GM04504 (cell line): ENCODE measurements at regions not wholly inside any gene's neighbourhood (a gene's known extent, or its start where the extent isn't known, plus 50 kb on each side); places are given as distances from the start of the nearest gene placed in this dataset.

Experiments used
- DNase-seq: peaks from one replicate; pipeline ENCODE4 v3.0.0-alpha.2; 2012; ENCODE audit warnings: low read depth

- no peak for DNase-seq
These were observed 129.3 kb upstream of the SERP2 start for GRCh38 chr13:44244288-44244687.

GRCh38 chr13:44249431-44249836 lies 124.2 kb upstream of the SERP2 start:
- DNase-seq = peak; percentile 54

- DNase-seq = no peak
These were observed 120.7 kb upstream of the SERP2 start for GRCh38 chr13:44252938-44253337.

- no peak for DNase-seq
These were observed 117.8 kb upstream of the SERP2 start for GRCh38 chr13:44255771-44256364.

DNA sequence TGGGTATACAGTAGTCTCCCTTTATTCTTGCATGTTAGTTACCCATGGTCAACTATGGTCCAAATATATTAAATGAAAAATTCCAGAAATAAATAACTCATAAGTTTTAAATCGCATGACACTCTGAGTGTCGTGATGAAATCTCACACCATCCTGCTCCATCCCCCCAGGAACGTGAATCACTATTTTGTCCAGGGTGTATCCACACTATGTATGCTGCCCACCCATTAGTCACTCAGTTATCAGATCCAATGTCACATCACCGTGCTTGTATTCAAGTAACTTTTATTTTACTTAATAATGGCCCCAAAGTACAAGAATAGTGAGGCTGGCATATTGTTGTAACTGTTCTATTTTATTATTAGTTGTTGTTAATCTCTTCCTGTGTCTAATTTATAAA lies 115.8 kb upstream of the SERP2 start:
- DNase-seq = no peak

- no peak for DNase-seq
These were observed 114.3 kb upstream of the SERP2 start for GRCh38 chr13:44259045-44260027.

DNA sequence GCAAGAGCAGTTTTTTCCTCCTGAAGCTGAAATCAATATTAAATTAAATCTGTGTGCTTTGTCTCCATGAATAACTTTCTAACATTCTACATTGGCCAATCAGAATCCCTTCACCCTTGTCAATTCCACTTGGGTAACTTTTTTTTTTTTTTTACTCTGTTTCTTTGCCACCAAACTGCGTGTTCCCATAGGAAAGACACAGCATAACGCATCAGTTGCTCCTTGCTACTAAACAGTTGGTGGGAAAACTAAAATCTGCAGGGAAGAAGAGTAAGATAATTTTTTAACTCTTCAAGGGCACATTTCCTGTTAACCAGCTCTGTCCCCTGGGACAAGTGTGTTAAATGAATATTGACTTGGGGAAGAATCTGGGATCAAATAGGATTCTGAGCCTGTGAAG lies 113.3 kb upstream of the SERP2 start:
- DNase-seq = no peak

GRCh38 chr13:44263751-44264620 lies 109.6 kb upstream of the SERP2 start:
- DNase-seq = no peak

DNA sequence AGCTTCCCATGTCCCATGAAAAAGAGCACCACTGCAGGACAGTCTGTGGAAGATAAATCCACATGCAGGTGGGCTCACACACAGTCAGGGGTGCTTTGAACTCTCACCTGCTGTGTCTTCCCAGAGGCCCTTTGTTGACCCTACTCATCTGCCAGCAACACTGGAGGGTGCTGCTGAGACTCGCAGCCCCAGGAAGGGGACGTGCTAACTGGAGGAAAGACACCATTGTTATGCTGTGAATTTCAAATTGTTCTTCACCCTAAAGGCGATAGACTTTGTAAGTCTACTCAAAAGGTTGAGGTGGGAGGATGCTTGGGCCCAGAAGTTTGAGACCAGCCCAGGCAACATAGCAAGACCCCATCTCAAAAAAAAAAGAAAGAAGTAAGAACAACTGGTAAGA lies 107.3 kb upstream of the SERP2 start:
- DNase-seq = no peak

- no peak for DNase-seq
These were observed 106.9 kb upstream of the SERP2 start for GRCh38 chr13:44266772-44267171.

DNA sequence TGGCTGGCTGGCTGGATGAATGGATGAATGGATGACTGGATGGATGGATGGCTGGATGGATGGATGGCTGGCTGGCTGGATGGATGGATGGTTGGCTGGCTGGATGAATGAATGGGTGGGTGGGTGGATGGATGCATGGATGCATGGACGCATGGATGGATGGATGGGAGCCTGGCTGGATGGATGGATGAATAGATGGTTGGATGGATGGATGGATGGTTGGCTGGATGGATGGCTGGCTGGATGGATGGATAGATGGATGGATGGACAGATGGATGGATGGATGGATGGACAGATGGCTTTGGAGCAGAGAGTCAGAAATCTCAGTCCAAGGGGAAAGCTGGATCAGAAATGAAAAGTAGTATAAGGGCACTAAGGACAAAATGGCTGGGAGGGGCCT lies 106.4 kb upstream of the SERP2 start:
- no peak for DNase-seq

GRCh38 chr13:44267980-44268379 lies 105.6 kb upstream of the SERP2 start:
- no peak for DNase-seq

DNA sequence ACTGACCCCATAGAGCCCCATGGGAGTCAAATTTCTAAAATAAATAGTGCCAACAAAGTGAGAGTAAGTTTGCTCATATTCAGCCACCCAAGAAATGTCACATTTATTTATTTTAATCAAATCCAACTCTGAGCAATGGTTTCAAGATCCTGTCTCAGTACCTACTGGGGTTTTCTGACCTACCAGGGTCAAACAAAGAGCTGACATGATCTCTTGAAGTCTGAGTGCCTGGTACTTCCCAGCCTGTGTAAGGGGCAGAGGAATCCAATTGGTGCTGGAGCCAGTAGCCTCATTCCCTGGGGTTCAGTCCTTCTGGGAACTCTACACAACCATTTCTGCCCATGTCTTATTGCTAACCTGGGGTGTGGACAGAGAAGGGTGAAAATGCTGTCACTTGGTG lies 104.6 kb upstream of the SERP2 start:
- DNase-seq = no peak

GRCh38 chr13:44270150-44270549 lies 103.5 kb upstream of the SERP2 start:
- no peak for DNase-seq

- DNase-seq = no peak
These were observed 102.6 kb upstream of the SERP2 start for GRCh38 chr13:44271031-44271455.

- no peak for DNase-seq
These were observed 102.2 kb upstream of the SERP2 start for GRCh38 chr13:44271473-44271872.

DNA sequence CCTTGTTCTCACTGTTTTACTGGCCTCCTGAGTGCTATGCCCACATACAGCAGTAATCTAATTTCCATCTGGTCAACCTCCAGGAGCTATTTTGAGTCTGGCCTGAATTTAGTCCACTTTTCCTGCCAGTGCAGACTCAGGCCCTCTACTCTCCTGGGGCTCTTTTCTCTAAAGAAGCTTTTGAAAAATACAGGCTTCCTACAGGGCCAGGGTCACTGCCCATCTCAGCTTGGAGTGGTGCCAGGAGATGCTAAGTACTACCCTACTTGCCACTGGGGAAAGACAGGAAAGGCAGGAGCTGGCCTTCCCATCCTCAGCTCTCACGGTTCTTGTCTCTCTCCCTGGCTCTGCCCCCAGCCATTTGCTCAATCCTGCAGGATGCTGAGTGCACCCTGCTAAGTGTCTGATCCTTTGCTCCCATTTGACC lies 101.7 kb upstream of the SERP2 start:
- DNase-seq = no peak

DNA sequence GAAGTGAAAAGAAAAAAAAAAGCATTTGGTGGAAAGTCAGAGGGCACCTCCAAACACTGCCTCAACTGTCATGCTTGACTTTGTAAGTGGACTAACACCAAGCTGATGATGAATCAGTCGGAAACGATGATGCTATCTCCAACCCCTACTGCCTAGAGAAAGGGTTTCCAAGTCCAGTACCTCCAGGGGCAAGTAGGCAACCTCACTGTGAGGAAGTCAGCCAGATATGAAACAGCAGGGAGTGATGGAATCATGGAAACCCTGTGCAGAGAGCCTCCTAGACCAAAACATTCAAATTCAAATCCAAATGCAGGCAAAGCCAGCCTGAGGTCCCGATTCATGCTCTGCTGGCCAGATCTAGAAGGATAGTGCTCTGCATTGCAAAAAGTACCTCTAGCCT lies 100.9 kb upstream of the SERP2 start:
- DNase-seq = no peak

DNA sequence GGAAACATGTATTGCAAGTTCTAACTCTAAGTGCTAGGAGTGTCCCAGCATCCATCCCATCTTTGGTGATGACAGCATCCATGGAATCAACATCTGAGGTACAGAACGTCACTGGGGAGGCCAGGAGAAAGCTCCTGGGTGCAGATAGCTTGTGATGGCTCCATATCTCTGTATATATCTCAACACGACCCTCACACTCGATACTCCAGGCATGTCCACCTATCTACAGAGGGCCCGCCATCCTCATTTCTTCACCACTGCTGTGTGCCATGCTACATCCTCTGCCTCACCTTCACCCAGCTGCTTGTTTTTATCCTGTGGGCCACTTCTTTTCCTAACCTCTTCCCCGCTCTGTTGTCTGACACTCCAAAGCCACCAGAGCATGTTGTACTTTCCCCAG lies 100.4 kb upstream of the SERP2 start:
- DNase-seq = no peak

GRCh38 chr13:44273991-44274770 lies 99.4 kb upstream of the SERP2 start:
- no peak for DNase-seq

DNA sequence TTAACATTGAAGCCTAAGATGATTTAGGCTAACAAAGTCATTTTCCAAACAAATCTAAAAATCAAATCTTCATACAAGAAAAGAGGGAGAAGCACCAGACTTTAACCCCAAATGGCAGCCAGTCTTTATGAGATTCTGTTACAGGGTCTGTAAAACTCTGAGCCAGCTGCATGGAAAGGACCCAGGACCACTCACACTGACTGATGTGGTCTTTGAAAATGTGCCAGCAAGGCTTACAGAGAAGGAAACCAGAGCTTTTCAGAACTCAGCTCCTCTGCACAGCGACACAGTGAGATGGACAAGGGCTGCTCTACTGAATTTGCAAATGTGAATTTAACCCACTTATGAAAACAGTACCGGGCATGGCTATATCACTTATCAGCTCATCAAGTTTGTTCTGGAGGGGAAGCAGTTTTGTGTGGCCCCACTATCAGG lies 98.8 kb upstream of the SERP2 start:
- DNase-seq = no peak

DNA sequence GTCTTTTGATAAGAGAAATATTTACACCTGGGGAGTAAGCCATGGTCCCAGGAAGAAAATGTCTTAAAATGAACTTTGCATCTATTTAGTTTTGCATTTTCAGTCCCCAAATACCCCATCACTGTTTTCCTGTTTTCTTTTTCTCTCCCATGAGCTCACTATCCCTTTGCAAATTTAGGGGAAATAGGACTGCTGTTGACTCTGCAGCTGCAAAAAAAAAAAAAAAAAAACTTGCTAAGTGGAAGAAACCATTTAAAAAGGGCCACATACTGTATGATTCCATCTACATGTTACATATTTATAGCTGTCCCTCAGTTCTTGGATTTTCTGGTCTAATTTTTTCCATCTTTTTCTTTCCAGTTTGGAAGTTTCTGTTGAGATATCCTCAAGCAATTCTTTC lies 98.2 kb upstream of the SERP2 start:
- no peak for DNase-seq
